GM12878 (cell line): ENCODE measurements at regions not wholly inside any gene's neighbourhood (a gene's known extent, or its start where the extent isn't known, plus 50 kb on each side); places are given as distances from the start of the nearest gene placed in this dataset.

ENCODE experiments used
- CEBPB ChIP-seq, 2 experiments: fragments of 150-350 bp in 1 of 2; IDR thresholded peaks; 2 replicates each; pipeline ENCODE4 v1.6.1; 2012 to 2014; ENCODE audit warnings: low read depth in 2 of 2, low read length in 2 of 2, borderline replicate concordance in 1 of 2, inconsistent platforms in 1 of 2
- CREB1 ChIP-seq: IDR thresholded peaks from 2 replicates; pipeline ENCODE4 v1.6.1; 2012; ENCODE audit warnings: low read depth, mild to moderate bottlenecking, inconsistent platforms
- ETV6 ChIP-seq, 2 experiments: fragments of 450-650 bp in 1 of 2; IDR thresholded peaks in 1 of 2; conservative IDR thresholded peaks in 1 of 2; 2 replicates each; pipeline ENCODE4 v1.6.1; 2014; ENCODE audit warnings: antibody characterized with exemption in 1 of 2, borderline replicate concordance in 1 of 2, low read depth in 1 of 2, mild to moderate bottlenecking in 1 of 2, moderate library complexity in 1 of 2
- NBN ChIP-seq: fragments of 450-650 bp; IDR thresholded peaks from 2 replicates; pipeline ENCODE4 v1.6.1; 2016
- RAD21 ChIP-seq: IDR thresholded peaks from 2 replicates; pipeline ENCODE4 v1.6.1; 2011; ENCODE audit warnings: mild to moderate bottlenecking, low read depth, low read length, moderate library complexity; ENCODE audit not compliant: insufficient read depth
- TF ChIP-seq, protein P1 (sequence below), 3 experiments: IDR thresholded peaks in 2 of 3; conservative IDR thresholded peaks in 1 of 3; 2 replicates each; pipeline ENCODE4 v1.5.1; 2011; ENCODE audit warnings: low read depth in 3 of 3, low read length in 3 of 3, mild to moderate bottlenecking in 3 of 3, control low read depth in 2 of 3, moderate library complexity in 2 of 3, inconsistent platforms in 1 of 3, mixed read lengths in 1 of 3; ENCODE audit not compliant: control insufficient read depth in 2 of 3, insufficient read depth in 1 of 3; ENCODE audit errors: extremely low read depth in 1 of 3

DNA sequence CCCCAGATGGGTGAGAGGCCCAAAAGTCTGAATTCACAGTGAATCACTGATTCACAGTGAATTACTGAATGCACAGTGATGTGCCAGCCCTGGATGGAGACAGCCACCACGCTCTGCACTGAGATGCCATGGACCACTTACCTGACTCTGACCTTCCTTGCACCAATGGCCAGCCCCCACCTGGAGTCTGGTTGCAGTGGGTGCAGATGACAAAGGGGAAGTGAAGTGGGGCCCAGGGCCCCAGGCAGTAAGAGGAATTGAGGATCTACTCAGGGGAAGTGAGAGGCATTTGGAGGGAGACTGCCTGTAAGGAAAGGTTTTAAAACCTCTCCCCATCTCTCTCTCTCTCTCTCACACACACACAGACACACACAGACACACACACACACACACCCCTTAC, 412.1 kb downstream of the CYLC2 start:
- no peak for TF ChIP-seq ETV6 (conservative IDR thresholded peaks at IDR 0.05 in 1 of 2, IDR thresholded peaks at IDR 0.05 in 1 of 2; ENCODE audit: borderline replicate concordance in 1 of 2, low read depth in 1 of 2)
- TF ChIP-seq, protein P1, sequence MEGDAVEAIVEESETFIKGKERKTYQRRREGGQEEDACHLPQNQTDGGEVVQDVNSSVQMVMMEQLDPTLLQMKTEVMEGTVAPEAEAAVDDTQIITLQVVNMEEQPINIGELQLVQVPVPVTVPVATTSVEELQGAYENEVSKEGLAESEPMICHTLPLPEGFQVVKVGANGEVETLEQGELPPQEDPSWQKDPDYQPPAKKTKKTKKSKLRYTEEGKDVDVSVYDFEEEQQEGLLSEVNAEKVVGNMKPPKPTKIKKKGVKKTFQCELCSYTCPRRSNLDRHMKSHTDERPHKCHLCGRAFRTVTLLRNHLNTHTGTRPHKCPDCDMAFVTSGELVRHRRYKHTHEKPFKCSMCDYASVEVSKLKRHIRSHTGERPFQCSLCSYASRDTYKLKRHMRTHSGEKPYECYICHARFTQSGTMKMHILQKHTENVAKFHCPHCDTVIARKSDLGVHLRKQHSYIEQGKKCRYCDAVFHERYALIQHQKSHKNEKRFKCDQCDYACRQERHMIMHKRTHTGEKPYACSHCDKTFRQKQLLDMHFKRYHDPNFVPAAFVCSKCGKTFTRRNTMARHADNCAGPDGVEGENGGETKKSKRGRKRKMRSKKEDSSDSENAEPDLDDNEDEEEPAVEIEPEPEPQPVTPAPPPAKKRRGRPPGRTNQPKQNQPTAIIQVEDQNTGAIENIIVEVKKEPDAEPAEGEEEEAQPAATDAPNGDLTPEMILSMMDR (IDR thresholded peaks at IDR 0.05 in 2 of 3, conservative IDR thresholded peaks at IDR 0.05 in 1 of 3; ENCODE audit: control insufficient read depth in 2 of 3, extremely low read depth in 1 of 3, insufficient read depth in 1 of 3, low read depth in 3 of 3, low read length in 3 of 3), result no peak
- no peak for TF ChIP-seq CREB1
- no peak for TF ChIP-seq RAD21
- no peak for TF ChIP-seq CEBPB (IDR thresholded peaks at IDR 0.05; ENCODE audit: borderline replicate concordance in 1 of 2, low read depth in 2 of 2, low read length in 2 of 2)
- TF ChIP-seq NBN, result no peak
